ES-I3 (cell line): ENCODE measurements at regions not wholly inside any gene's neighbourhood (a gene's known extent, or its start where the extent isn't known, plus 50 kb on each side); places are given as distances from the start of the nearest gene placed in this dataset.

Source experiments
- H3K36me3 ChIP-seq: 2 replicates; pipeline ENCODE4 v1.6.1; 2013; ENCODE audit warnings: mild to moderate bottlenecking, low read length, control low read depth, moderate library complexity; ENCODE audit not compliant: insufficient read depth
- H3K4me1 ChIP-seq: 2 replicates; pipeline ENCODE4 v1.6.1; 2013; ENCODE audit warnings: mild to moderate bottlenecking, control low read depth, low read length; ENCODE audit not compliant: insufficient read depth
- H3K9ac ChIP-seq: 2 replicates; pipeline ENCODE4 v1.6.1; 2013; ENCODE audit warnings: low read depth, mild to moderate bottlenecking, low read length, moderate library complexity
- H3K9me3 ChIP-seq: 2 replicates; pipeline ENCODE4 v1.6.1; 2013; ENCODE audit warnings: mild to moderate bottlenecking, low read length, moderate library complexity; ENCODE audit not compliant: control insufficient read depth, insufficient read depth

GRCh38 chr18:34097312-34097711 is 127.4 kb downstream of the NOL4 start:
- Histone ChIP-seq H3K36me3 (no peaks in the 10 kb centered on the region), H3K9ac (no peak overlapping the region), H3K9me3 (no peaks in the 10 kb centered on the region), H3K4me1 (no peaks in the 10 kb centered on the region)

DNA sequence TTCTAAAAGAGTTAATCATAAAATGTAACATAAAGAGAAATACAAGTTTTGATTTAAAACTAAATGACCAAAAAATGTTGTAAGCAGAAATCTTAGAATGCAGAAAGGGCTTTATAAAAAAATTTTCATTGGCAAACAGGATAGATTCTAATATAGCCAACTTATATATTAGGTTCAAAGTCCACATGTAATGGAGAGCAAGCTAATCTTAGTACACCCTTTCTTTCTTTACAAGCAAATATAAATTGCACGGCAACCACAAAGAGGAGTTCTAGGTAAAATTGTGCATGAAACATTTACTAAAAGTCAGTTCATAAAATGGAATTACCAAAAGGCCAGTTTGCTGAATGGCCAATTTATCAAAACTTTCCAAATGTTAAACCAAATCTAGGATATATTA is 130.6 kb downstream of the NOL4 start:
- Histone ChIP-seq H3K4me1 (no peaks in the 10 kb centered on the region), H3K36me3 (no peaks in the 10 kb centered on the region), H3K9me3 (no peaks in the 10 kb centered on the region), H3K9ac (no peak overlapping the region)

GRCh38 chr18:34092796-34093195 is 131.9 kb downstream of the NOL4 start:
- no peak overlapping the region for H3K9ac ChIP-seq
- H3K9me3 ChIP-seq: no peaks in the 10 kb centered on the region
- H3K4me1 ChIP-seq: no peaks in the 10 kb centered on the region
- no peaks in the 10 kb centered on the region for H3K36me3 ChIP-seq

DNA sequence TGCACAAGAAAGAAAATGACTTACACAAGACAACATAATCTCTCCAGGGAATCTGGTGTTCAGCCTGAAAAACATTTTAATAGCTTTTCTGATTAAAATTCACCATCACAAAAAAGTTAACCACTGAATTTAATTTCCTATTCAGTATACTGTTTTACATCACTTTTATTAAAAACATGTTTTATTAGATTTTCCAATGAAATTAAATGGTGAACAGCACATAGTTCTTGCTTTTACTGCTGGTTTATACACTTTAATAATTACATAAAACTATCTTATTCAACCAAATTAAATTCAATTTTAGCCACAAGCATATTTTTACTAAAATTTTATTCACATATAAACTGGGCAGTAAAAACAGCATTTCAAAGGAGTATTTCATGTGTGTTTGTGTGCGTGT is 138.3 kb downstream of the NOL4 start:
- no peaks in the 10 kb centered on the region for H3K36me3 ChIP-seq
- no peaks in the 10 kb centered on the region for H3K9me3 ChIP-seq
- no peak overlapping the region for H3K9ac ChIP-seq
- no peaks in the 10 kb centered on the region for H3K4me1 ChIP-seq

GRCh38 chr18:34085140-34085739 is 139.5 kb downstream of the NOL4 start:
- no peak overlapping the region for H3K9ac ChIP-seq
- no peaks in the 10 kb centered on the region for H3K36me3 ChIP-seq
- no peaks in the 10 kb centered on the region for H3K9me3 ChIP-seq
- H3K4me1 ChIP-seq: no peaks in the 10 kb centered on the region

GRCh38 chr18:34084635-34085034 is 140.1 kb downstream of the NOL4 start:
- Histone ChIP-seq H3K9ac (no peak overlapping the region), H3K4me1 (no peaks in the 10 kb centered on the region), H3K36me3 (no peaks in the 10 kb centered on the region), H3K9me3 (no peaks in the 10 kb centered on the region)

- H3K9me3 ChIP-seq: no peaks in the 10 kb centered on the region
- no peak overlapping the region for H3K9ac ChIP-seq
- no peaks in the 10 kb centered on the region for H3K4me1 ChIP-seq
- no peaks in the 10 kb centered on the region for H3K36me3 ChIP-seq
Observed at GRCh38 chr18:34083910-34084535, 140.7 kb downstream of the NOL4 start.

DNA sequence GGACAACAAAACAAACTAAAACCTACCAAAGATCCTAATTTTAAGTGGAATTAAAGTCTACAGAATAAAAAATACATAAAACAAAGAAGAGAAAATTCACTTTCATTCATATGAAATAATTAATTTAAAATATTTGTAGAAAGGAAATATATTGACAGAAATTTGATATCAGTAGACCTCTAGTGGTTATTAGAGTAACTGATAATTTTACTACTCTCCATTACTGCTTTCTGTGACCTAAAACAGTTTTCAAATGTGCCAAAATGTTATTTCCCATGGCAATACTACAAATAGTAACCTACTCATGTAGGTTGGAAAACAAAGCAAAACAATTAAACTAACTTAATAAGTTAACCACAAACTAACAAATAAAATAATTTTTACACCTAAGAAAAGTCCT is 147.1 kb downstream of the NOL4 start:
- Histone ChIP-seq H3K9me3 (no peaks in the 10 kb centered on the region), H3K4me1 (no peaks in the 10 kb centered on the region), H3K9ac (no peak overlapping the region), H3K36me3 (no peaks in the 10 kb centered on the region)

GRCh38 chr18:34075963-34076860 is 148.5 kb downstream of the NOL4 start:
- Histone ChIP-seq H3K36me3 (no peaks in the 10 kb centered on the region), H3K4me1 (no peaks in the 10 kb centered on the region), H3K9me3 (no peaks in the 10 kb centered on the region), H3K9ac (no peak overlapping the region)

GRCh38 chr18:34061226-34061625 is 163.5 kb downstream of the NOL4 start:
- no peaks in the 10 kb centered on the region for H3K36me3 ChIP-seq
- no peaks in the 10 kb centered on the region for H3K9me3 ChIP-seq

DNA sequence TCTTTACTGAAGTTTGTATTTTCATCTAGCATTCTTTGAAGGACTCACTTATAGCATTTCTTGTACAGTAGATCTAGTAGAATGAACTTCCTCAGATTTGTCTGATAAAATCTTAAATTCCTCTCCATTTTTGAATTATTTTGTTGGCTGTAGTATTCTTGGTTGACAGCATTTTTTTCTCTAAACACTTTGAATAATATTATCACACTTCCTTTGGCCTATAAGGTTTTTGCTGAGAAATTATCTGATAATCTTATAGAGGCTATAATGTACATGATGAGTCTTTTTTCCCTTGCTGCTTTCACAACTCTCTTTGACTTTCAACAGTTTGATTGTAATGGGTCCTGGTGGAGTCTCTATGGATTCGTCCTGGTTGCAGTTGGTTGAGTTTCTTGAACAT is 169.5 kb downstream of the NOL4 start:
- no peaks in the 10 kb centered on the region for H3K4me1 ChIP-seq
- H3K9ac ChIP-seq: no peak overlapping the region
- no peaks in the 10 kb centered on the region for H3K36me3 ChIP-seq
- no peaks in the 10 kb centered on the region for H3K9me3 ChIP-seq

More at GRCh38 chr18:34061226-34061625, 163.5 kb downstream of the NOL4 start:
- Histone ChIP-seq H3K4me1 (no peaks in the 10 kb centered on the region), H3K9ac (no peak overlapping the region)

GRCh38 chr18:34050661-34051060 is 174.1 kb downstream of the NOL4 start:
- Histone ChIP-seq H3K4me1 (no peaks in the 10 kb centered on the region), H3K36me3 (no peaks in the 10 kb centered on the region), H3K9ac (no peak overlapping the region), H3K9me3 (no peaks in the 10 kb centered on the region)

GRCh38 chr18:34049511-34049910 is 175.2 kb downstream of the NOL4 start:
- no peaks in the 10 kb centered on the region for H3K36me3 ChIP-seq
- H3K9ac ChIP-seq: no peak overlapping the region
- H3K4me1 ChIP-seq: no peaks in the 10 kb centered on the region
- H3K9me3 ChIP-seq: no peaks in the 10 kb centered on the region

DNA sequence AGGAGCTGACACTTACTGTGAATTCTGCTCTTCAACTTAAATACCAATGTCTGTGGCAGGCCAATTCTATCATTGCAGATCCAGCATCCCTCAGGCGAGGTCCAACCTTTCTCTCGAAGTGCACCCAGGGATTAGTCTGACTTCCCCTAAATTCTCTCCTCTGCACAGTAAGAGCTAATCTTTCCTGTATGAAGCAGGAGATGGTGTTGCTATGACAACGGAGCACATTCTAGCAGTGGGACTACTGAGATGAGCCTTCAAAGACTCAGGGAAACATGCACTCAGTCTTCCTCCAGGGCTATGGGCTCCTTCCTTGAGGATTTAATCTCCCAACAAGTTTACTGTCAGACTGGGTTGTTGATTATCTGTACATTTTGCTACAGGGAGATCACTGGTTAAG is 176.3 kb downstream of the NOL4 start:
- no peaks in the 10 kb centered on the region for H3K4me1 ChIP-seq
- no peaks in the 10 kb centered on the region for H3K36me3 ChIP-seq
- no peaks in the 10 kb centered on the region for H3K9me3 ChIP-seq
- no peak overlapping the region for H3K9ac ChIP-seq
